ENCODE measurements at regions not wholly inside any gene's neighbourhood (a gene's known extent, or its start where the extent isn't known, plus 50 kb on each side); places are given as distances from the start of the nearest gene placed in this dataset.
A peak's percentile ranks its signal among the peaks of the same experiment; 100 is the strongest.

DNA sequence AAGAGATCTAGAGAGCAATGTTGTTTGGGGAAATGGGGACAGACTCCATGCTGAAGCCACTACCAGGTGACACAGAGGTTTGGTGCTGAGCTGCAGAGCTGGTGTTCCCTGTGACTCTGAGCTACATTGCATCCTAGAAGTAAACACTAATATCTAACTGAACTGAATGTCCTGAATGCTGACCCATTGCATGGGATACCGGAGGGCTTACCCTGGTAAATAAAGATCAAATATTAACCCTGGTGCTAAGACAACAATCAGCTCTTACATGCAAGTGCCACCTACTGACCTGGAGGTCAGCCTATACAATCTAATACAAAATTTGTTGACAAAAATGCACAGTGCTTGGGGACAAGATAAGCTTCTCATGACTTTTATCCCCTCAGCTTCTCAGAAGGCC lies 851.3 kb upstream of the KCND2 start:
- DNase-seq (ENCODE audit: low spot score), result no peak

DNA sequence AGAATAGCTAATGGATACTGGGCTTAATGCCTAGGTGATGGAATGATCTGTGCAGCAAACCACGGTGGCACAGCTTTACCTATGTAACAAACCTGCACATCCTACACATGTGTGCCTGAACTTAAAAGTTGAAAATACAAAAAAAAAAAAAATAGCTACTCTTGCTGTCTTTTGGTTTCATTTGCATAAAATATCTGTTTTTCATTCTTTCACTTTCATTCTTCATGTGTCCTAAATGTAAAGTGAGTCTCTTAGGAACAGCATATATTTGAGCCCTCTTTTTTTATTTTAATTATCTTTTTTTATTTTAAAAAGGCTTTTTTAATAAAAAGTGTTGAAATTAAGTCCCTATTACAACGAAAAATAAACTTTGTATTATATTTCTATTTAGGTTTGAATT lies 836.1 kb upstream of the KCND2 start:
- DNase-seq (ENCODE audit: low spot score), result no peak

DNA sequence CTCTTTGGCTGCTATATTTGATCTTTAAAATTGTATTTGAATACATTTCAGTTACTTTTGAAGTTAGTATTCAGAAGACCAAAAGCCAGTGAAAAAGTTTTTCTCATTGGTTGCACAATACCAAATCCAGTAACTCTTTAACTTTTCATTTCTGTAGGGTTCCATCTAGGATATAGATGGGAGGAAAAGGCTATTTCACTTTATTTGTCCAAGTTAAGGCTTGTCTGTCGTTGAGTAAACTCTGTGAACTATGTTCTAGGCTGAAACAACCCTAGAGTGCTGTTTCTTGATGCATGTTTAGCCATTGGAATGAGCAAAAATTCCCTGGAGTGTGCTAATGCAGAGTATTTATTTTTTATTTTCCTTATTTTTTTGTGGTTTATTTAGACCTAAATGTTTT lies 834.7 kb upstream of the KCND2 start:
- DNase-seq (ENCODE audit: low spot score), result no peak

DNA sequence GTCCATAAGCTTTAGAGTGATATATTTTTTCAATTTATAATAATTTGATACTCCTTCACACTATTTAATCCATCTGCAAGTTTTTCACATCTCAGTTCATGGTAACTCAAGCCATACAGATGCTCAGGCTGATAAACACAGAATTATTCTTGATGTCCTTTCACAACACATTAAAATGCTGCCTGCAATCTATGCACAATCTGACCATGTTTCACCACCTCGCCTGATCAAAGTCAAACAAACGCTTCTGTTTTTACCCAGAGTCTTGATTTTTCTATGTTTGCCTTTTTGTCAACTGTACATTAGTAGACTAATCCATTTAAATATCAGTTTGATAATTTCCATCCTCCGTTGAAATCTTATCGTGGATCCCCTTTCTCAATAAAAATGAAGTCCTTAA lies 833.8 kb upstream of the KCND2 start:
- no peak for DNase-seq (ENCODE audit: low spot score)

DNA sequence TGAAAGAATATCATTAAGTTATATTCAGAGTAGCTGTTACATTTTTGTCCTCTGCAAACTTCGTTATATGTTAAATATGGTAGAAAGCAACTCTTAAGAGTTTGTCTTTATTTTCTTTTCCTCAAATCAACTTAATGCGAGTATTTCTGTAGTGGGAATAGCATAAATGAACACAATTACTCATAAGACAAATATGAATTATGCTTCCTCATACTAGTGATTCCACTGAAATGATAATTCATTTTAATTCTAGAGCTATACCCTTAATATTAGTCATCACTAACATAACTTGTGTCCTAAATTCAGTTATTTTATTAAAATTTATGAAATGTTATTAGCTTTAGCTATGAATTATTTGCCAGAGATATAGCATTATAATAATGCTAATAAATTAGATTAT lies 820.6 kb upstream of the KCND2 start:
- no peak for DNase-seq (ENCODE audit: low spot score)

DNA sequence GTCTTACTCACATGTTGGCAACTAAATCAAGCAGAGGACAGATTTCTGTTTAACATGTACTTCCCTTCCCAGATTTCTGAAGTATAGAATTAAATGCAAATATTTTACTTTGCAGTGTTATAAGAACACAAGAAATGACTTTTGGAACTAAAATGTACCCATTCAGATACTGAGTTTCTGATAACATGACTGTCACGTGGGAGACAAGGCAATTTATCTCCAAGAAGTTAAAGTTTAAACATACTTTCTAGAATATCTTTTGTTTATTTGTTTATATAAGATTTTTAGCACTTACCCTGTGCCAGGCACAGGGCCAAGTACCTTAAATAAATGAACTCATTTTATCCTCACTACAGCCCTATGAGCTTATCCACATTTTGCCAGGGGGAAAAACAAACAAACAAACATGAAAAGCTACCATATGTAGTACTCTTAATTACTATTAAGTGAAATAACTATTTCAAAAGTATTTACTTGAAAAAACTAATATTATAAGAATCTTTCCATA lies 807.1 kb upstream of the KCND2 start:
- DNase-seq (ENCODE audit: low spot score), result no peak

DNA sequence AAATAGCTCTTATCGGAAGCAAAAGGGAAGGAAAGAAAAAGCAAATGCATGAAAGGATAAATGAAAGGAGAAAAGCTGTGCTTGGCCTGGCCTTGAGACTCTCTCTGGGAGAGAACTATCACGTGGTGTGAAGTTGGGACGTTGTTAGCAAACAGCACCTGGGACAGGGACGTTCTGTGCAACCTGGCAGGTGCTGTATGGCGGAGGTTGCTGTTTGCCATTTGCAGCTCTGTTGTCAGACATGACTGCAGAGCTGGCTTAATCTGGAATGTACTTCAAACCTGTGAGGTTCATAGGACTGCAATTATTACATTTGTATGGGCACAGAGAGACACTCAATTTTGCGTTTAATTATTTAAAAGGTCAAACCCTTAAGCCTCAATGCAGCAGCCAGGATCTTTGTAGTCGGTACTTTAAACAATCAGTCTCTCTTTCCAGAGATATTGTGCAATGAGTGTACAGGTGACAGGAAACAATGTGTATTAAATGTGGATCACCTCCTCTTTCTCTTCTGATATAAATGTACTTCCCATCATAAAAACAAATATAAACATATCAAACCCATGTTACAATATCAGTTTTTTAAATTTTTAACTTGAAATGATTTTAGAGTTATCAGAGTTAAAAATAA lies 800.5 kb upstream of the KCND2 start:
- no peak for DNase-seq (ENCODE audit: low spot score)

DNA sequence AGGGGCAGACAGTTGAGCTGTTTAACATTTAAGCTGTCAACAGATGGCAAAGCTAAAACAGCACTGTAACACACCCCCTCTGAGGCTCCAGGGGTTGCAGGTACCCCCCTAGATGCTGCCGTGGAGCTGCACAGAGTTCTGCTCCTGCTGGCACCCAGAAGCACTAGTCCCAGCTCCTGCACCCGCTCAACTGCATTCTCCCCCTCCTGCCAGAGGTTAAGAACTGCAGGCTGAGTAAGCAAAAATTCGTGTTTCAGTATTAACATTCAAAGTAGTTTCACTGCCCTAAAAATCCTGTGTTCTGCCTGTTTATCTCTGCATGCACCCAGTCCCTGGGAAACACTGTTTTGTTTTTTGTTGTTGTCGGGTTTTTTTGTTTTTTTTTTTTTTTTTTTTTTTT lies 790.8 kb upstream of the KCND2 start:
- peak; percentile 1 for DNase-seq (ENCODE audit: low spot score)

DNA sequence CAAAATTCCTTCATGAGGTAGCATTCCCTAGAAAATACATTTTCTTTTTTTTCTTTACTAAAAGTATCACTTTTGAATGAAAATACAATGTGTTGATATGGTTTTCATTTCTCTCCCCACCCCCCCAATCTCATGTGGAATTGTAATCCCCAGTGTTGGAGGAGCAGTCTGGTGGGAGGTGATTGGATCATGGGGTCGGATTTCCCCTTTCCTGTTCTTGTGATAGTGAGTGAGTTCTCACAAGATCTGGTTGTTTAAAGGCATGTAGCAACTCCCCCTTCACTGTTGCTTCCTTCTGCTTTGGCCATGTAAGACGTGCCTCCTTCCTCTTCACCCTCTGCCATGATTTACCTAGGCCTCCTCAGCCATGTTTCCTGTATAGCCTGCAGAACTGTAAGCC lies 790.3 kb upstream of the KCND2 start:
- no peak for DNase-seq (ENCODE audit: low spot score)

DNA sequence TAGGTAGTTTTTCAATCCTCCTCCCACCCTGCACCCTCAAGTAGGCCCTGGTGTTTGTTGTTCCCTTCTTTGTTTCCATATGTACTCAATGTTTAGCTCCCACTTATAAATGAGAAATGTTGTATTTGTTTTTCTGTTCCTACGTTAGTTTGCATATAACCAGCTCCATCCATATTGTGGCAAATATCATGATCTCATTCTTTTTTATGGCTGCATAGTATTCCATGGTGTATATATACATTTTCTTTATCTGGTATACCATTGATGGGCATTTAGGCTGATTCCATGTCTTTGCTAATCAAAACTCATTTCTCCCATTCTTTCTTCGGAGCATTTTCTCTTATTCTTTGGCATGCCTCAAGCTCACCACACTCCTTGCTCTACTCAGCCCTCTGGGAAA lies 789.6 kb upstream of the KCND2 start:
- DNase-seq (ENCODE audit: low spot score), result no peak

DNA sequence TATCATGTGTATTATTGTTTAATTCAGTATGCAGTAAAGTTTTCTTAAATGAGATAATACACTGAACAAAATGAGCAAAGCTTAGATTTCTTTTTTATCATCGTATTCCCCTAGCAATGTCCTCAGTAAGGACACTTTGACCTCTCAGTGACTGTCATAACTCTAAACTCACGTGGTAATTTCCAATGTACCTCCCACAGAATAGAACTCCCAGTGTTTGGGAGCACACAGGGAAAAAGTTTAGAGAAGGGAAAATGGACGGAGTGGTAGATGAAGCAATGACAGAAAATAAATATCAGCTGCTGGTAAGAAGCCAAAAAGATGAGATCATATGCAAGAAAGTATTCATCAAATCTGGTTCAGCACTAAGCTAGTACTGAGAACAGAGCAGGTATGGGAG lies 758.6 kb upstream of the KCND2 start:
- no peak for DNase-seq (ENCODE audit: low spot score)

DNA sequence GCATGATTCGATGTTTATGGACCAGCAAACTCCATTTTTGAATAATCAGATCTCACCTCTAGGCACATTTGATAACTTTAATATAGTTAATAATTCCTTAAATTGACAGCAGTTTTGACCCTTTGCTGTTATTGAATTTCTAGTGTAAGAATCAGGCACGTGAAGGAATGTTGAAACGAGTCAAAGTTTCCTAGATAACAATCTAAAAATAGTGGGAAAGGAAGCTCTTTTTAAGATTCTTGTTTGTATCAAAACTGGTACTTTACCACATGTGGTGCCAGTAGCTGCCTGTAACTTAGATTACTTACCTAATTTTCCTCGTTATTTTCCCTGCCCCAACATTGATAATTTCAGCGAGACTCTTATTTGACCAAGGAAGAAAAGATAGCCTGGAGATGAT lies 757.8 kb upstream of the KCND2 start:
- no peak for DNase-seq (ENCODE audit: low spot score)

DNA sequence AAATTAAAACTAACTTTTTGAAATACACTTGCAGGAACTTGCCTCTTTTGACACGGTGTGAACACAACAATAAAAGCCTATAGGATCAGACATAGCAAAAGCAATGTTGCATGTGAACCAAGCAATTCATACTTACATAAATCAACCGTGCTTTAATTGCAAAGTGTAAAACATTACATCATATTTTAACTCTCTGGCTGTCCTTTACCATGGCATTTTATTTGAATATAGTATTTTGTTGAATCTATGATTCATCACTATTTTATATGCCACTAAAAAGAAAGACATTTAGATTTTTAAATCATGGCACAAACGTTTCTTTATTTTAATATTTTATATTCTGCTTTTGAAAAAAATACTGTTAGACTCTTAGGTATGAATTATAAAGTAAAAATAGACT lies 757.0 kb upstream of the KCND2 start:
- no peak for DNase-seq (ENCODE audit: low spot score)

DNA sequence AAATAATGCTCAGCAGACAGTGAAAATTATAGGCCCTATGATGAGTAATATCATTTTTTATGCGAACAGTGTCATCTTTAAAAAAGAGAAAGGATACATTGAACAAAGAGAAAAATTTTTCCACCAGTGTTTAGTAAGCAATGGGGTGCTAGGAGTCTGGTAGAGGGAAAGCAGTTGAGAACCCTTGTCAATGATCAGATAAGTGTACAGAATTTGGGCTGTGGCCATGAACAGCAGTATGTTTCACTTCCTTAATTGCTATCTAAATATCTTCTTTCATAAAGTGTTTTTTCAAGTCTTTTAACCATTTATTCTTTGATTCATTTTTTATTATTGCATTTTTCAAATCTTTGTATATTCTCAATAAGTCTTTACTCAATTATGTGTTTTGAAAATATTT lies 750.7 kb upstream of the KCND2 start:
- DNase-seq (ENCODE audit: low spot score), result no peak

DNA sequence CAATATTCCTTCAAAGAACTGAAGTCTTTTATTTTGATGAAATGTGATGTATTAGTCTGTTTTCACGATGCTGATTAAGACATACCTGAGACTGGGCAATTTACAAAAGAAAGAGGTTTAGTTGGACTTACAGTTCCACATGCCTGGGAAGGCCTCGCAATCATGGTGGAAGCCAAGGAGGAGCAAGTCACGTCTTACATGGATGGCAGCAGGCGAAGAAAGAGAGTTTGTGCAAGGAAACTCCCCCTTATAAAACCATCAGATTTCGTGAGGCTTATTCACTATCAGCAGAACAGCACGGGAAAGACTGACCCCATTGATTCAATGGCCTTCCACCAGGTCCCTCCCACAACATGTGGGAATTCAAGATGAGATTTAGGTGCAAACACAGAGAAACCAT lies 750.3 kb upstream of the KCND2 start:
- no peak for DNase-seq (ENCODE audit: low spot score)

DNA sequence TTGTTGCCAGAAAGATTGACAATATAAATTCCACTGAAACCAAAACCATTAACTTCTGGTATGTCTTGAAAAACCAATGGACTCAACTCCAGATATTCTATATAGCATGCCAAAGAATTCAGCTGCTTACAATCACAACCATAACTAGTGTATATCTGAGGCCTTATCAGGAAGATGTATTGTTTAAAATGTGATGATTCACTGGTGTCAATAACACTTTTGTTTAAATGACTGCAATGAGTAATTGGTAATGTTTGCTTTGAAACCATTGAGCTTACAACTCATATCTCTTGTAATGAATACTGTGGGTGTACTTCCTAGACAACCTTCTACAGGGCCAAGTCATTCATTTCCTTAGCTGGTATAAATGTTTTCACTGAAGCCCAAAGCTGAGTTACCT lies 727.9 kb upstream of the KCND2 start:
- no peak for DNase-seq (ENCODE audit: low spot score)

DNA sequence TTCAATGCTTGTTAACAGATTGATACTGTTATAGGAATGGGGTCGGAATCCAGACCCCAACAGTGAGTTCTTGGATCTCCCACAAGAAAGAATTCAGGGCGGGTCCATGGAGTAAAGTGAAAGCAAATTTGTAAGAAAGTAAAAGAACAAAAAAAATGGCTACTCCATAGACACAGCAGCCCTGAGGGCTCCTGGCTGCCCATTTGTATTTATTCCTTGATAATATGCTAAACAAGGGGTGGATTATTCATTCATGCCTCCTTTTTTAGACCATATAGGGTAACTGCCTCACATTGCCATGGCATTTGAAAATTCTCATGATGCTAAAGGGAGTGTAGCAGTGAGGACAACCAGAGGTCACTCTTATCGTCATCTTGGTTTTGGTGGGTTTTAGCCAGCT lies 717.2 kb upstream of the KCND2 start:
- DNase-seq (ENCODE audit: low spot score), result no peak

DNA sequence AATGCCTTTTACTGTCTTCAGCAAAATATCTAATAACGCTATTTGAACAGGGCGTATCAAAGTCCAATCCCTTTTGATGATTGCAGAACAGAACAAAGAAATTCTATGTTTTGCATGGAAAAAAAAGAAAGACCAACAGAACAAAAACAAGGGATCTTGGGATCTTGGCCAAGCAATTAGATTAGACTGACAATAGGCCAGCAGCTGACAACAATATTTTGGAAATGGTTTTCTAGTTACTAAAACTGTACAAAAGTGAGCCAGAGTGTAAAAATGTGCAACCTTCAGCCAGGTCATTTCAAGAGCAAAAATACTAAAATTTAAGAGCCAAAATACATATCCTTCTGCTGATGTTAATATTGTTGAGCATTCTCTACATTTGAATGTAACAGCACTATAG lies 716.5 kb upstream of the KCND2 start:
- DNase-seq (ENCODE audit: low spot score), result no peak

DNA sequence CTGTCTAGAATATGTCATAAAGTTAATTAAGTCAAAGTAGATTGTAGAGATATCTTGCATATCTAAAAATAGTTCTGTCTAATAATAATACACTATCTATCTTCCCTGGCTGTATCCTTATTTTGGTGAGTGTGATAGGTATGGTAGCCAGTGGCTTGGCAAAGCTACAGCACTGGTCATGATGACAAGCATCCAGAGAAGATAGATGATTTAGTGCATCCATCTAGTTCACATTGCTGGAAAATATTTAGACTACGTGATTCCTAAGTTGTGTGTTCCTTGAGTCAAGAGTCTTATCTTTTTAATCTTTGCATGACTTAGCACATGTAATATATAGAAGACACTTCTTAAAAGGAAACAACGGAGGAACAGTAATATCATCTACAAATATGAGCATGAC lies 711.2 kb upstream of the KCND2 start:
- no peak for DNase-seq (ENCODE audit: low spot score)

DNA sequence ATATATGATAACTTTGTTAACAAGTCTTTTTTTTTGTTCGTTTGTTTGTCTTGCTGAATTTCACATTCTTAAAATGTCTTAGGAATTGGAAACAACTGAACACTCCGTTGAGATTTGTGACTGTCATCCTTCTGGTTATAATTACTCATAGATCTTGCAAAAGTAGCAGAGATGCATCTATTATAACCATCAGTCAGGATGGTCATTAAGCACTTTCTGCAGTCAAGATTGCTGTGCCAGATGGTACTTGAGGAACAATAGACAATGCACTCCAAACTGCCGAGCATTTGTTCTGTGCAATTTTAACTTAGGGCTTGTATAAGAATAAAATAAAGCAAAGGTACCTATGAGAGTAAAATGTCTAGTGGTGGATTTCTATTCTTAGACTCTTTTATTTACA lies 710.1 kb upstream of the KCND2 start:
- DNase-seq (ENCODE audit: low spot score), result no peak

DNA sequence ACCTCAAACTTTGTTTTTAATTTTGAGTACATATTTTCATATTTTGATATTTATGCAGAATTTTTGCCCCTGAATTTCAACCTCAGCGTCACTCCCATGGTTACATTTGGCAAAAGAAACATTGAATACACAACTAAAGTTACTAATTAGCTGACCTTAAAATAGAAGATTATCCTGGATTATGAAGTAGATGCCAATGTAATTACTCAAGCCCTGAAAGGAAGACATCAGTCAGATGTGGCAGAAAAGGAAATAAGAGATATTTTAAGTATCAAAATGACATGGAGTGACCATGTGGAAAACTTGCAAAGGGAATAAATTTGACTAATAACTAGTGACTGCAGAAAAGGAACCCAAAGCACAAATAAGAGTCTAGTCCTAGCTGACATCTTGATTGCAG lies 701.3 kb upstream of the KCND2 start:
- no peak for DNase-seq (ENCODE audit: low spot score)

DNA sequence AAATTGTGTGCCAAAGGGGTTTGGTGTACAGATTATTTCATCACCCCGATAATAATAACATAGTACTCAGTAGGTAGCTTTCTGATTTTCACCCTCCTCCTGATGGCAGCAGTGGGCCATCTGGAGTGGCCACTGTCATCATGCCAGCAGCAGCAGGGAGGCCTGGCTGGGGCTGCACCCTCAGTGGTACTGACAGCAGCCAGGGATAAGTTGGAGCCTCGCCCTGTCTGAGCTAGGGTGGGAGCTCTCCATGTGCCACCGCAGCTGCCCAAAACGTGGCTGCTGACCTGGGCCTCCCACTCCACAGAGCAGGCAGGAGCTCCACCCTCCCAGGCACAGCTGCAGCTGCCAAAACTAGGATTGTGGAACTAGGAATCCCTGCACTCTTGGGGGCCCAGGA lies 700.8 kb upstream of the KCND2 start:
- DNase-seq (ENCODE audit: low spot score), result no peak

DNA sequence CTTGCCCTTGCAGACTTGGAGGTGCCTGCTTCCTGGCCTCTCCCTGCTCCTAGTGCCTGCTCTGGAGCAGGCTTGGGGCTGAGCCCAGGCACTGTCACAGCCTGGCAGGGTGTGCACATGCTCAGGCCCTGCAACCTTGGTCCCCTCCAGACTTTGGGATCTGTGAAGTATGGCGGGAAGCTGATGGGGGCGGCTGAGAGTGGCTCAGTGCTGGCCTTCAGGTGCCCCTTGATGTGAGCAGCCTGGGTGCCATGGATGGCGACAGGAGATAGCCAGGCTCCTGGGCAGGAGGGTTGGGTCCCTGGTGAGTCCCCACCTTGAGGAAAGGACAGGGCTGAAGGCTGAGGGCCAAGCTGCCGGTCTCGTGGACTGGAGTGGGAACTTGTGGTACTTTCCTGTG lies 700.4 kb upstream of the KCND2 start:
- no peak for DNase-seq (ENCODE audit: low spot score)

DNA sequence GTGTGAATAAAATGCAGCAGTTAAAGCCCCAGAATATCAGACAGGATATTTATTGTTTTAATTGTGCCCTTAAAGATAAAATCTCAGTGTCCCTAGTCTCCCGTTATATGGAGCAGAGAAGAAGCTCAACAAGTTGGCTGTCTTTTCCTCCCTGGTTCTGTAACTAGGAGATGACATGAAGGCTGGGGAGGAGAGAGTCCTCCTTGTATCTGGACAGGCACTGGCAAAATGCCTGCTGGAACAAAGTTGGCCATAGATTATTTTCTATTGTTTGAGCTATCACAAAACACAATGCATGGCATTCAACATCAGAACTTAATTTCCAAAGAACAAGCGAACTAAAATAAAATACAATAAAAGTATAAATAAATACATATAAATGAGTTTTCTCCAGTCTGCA lies 694.9 kb upstream of the KCND2 start:
- DNase-seq (ENCODE audit: low spot score), result no peak

DNA sequence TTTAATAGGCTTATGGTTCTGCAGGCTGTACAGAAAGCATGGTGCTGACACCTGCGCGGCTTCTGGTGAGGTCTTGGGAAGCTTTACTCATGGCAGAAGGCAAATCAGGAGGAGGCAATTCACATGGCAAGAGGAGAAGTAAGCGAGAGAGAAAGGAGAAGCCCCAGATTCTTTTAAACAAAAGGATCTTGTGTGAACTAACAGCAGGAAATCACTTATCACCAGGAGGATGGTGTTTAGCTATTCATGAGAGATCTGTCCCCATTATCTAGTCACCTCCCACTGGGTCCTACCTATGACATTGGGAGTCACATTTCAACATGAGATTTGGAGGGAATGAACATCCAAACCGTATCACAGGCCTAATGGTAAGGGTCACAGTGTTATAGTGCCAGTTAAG lies 678.0 kb upstream of the KCND2 start:
- no peak for DNase-seq (ENCODE audit: low spot score)

Data from AG08396 (cell line).